Adrenal gland (tissue), 9 donors: ENCODE measurements at regions not wholly inside any gene's neighbourhood (a gene's known extent, or its start where the extent isn't known, plus 50 kb on each side); places are given as distances from the start of the nearest gene placed in this dataset.

ENCODE experiments used
- DNase-seq, 7 donors: peaks; one replicate each; pipeline ENCODE4 v3.0.0-alpha.2; 2019 to 2020
- H3K27ac ChIP-seq, 5 donors: fragments of 200-600 bp; sonication (generic) in 4 of 5; 1 replicate in 3 of 5; 2 replicates in 2 of 5; pipeline versions ENCODE4 v1.5.1 to v1.8.0; 2016 to 2020; ENCODE audit warnings: mild to moderate bottlenecking in 1 of 5
- H3K27me3 ChIP-seq: fragments of 200-600 bp; 2 replicates; pipeline ENCODE4 v1.8.0; 2021
- H3K36me3 ChIP-seq, 2 donors: fragments of 200-600 bp; replicated peaks in 1 of 2; 1 replicate in 1 of 2; 2 replicates in 1 of 2; pipeline versions ENCODE4 v1.5.1 to v1.8.0; 2018 to 2022
- H3K4me1 ChIP-seq, 2 donors: fragments of 200-600 bp; replicated peaks in 1 of 2; 1 replicate in 1 of 2; 2 replicates in 1 of 2; pipeline versions ENCODE4 v1.5.1 to v1.8.0; 2018 to 2021
- H3K4me3 ChIP-seq, 4 donors: fragments of 200-600 bp; sonication (generic) in 3 of 4; one replicate each; pipeline ENCODE4 v1.5.1; 2016 to 2018
- H3K9me3 ChIP-seq, 3 donors: fragments of 200-600 bp; sonication (generic) in 1 of 3; replicated peaks in 1 of 3; 1 replicate in 2 of 3; 2 replicates in 1 of 3; pipeline versions ENCODE4 v1.5.1 to v1.8.0; 2016 to 2021
- POLR2A ChIP-seq, 2 donors: fragments of 450-650 bp; IDR thresholded peaks; one replicate each; pipeline ENCODE4 v1.6.1; 2017; ENCODE audit warnings: antibody characterized with exemption in 2 of 2, mild to moderate bottlenecking in 2 of 2, moderate library complexity in 1 of 2
- WGBS, 4 donors: extraction: QIAGEN DNeasy Blood & Tissue Kit in 2 of 4; methylation state at CpG; one replicate each; pipeline versions ENCODE4 v1.1.5 to v1.1.7; 2013 to 2017; 5-methylcytosine and 5-hydroxymethylcytosine counted together
- intact Hi-C, 2 donors: fragments of 100-400 bp; cut with DNase I; formaldehyde crosslinking; loops; one replicate each; pipeline versions ENCODE4 v1.14.1 to v1.15.0; 2022 to 2023
- TF ChIP-seq, protein P1 (sequence below), 6 experiments: fragments of 450-650 bp in 4 of 6; fragments of 200-600 bp in 2 of 6; sonication (generic) in 1 of 6; IDR thresholded peaks; 1 replicate in 5 of 6; 2 replicates in 1 of 6; pipeline versions ENCODE4 v1.5.1 to v1.8.0; 2016 to 2021; ENCODE audit warnings: antibody characterized with exemption in 6 of 6, mild to moderate bottlenecking in 2 of 6, moderate library complexity in 1 of 6
- donor health status: healthy with polysubstance abuse.
- donor health status: Bipolar disorder and iron deficiency.
- donor health status: DM: yes; HTN: yes; CAD: no.
- donor health status: DM: no; HTN: no; CAD: no.
- donor health status: DM: no; HTN: no; CAD: no.

DNA sequence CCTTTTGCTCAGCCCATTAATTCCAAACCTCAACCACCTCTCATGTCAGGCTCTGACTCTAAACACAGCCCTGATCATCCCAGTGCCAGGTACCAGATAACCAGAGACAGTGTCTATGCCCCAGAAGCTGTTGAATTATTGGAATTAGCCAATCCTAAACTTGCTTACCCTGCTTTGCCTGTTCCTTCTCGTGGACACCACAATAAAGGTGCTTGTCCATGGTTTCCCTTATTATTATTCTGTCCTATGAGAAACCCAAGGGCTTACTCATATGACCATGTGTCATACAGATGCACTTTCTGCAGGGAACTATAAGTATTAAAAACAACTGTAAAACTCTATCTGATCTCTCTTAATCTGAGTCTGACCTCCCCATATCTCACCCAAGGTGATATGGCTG, 2193.8 kb upstream of the PIK3C3 start:
- H3K27ac ChIP-seq = no peak overlapping the region
- no peaks in the 10 kb centered on the region for H3K9me3 ChIP-seq
- no peaks in the 10 kb centered on the region for H3K4me1 ChIP-seq
- intact Hi-C loops = no loop called here
- TF ChIP-seq, protein P1, sequence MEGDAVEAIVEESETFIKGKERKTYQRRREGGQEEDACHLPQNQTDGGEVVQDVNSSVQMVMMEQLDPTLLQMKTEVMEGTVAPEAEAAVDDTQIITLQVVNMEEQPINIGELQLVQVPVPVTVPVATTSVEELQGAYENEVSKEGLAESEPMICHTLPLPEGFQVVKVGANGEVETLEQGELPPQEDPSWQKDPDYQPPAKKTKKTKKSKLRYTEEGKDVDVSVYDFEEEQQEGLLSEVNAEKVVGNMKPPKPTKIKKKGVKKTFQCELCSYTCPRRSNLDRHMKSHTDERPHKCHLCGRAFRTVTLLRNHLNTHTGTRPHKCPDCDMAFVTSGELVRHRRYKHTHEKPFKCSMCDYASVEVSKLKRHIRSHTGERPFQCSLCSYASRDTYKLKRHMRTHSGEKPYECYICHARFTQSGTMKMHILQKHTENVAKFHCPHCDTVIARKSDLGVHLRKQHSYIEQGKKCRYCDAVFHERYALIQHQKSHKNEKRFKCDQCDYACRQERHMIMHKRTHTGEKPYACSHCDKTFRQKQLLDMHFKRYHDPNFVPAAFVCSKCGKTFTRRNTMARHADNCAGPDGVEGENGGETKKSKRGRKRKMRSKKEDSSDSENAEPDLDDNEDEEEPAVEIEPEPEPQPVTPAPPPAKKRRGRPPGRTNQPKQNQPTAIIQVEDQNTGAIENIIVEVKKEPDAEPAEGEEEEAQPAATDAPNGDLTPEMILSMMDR (IDR thresholded peaks at IDR 0.05) = no peak
- TF ChIP-seq POLR2A (IDR thresholded peaks at IDR 0.05) = no peak
- no peak overlapping the region for H3K4me3 ChIP-seq
- DNase-seq = no peak
- no peaks in the 10 kb centered on the region for H3K36me3 ChIP-seq
- H3K27me3 ChIP-seq = no peaks in the 10 kb centered on the region
- WGBS, 4 donors = 61 to 78% (median 73%) methylated on average over 1 of the region's 1 CpG

DNA sequence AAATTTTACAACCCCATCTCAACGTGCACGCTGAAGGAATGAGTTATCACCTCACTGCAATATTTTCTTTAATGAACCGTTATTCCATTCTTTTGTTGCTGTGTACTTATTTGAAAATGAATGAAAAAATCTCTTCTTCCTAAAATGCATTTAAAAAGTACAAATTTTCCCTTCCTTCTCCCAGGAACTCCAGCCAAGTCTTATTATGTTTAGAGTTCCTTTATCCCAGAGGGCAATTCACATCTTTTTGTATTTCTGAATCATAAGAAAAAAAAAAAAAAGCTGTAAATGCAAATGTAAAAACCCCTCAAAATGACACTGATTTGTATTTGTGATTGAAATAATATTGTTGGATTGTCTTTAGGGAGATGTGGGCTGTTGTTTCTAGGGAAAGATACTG, 2194.3 kb upstream of the CELF4 start:
- DNase-seq = no peak
- Histone ChIP-seq H3K36me3 (no peaks in the 10 kb centered on the region), H3K9me3 (no peaks in the 10 kb centered on the region), H3K27me3 (no peaks in the 10 kb centered on the region), H3K4me3 (no peak overlapping the region), H3K4me1 (no peaks in the 10 kb centered on the region), H3K27ac (no peak overlapping the region)
- TF ChIP-seq, protein P1 (IDR thresholded peaks at IDR 0.05) = no peak
- no peak for TF ChIP-seq POLR2A (IDR thresholded peaks at IDR 0.05)
- WGBS, 4 donors = 56 to 59% (median 59%) methylated on average over 3 of the region's 3 CpGs
- intact Hi-C loops = no loop called here

DNA sequence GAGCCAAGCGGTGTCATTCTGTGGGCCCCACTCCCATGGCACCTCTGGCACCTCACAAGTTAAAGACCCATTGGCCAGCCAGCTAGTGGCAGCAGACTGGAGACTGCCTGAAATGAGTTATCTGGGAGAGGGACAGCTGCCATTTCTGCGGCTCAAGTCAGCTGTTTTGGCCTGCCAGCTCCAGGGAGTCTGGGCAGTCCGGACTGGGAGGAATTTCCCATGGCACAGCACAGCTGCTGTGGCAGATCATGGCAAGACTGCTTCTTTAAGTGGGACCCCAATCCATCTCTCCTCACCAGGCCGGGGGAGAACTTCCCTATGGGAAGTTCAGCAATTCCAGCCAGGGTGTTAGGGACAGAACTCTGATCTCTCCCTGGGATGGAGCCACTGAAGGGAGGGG, 2187.6 kb upstream of the CELF4 start:
- Histone ChIP-seq H3K36me3 (no peaks in the 10 kb centered on the region), H3K4me3 (no peak overlapping the region), H3K9me3 (no peaks in the 10 kb centered on the region), H3K27me3 (no peaks in the 10 kb centered on the region), H3K4me1 (no peaks in the 10 kb centered on the region), H3K27ac (no peak overlapping the region)
- TF ChIP-seq, protein P1 (IDR thresholded peaks at IDR 0.05) = no peak
- TF ChIP-seq POLR2A (IDR thresholded peaks at IDR 0.05) = no peak
- DNase-seq = no peak
- intact Hi-C loops = no loop called here
- 82 to 97% (median 95%) methylated on average over 3 to 4 of the region's 4 CpGs; no CpG with 5 or more reads in 1 of the 4 donors for WGBS, 4 donors

DNA sequence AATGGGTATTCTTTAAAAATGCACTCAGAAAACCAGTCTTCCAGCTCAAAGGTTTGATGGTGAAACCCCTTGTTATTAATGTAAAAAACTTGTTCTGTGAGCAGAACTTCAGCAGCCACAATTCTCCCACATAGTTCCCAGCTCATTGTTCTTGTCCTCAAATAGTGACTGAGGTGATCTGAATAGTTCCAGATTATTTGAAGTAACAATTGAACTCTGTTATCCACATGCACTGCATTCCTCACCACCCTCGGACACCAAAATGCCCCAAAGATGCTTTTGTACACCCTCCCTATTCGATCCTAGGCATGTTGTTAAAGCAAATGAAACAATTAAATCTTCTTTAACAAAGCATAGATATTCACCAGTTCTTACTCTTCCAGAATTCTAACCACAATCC, 2186.8 kb upstream of the CELF4 start:
- Histone ChIP-seq H3K27me3 (no peaks in the 10 kb centered on the region), H3K36me3 (no peaks in the 10 kb centered on the region), H3K4me3 (no peak overlapping the region), H3K9me3 (no peaks in the 10 kb centered on the region), H3K4me1 (no peaks in the 10 kb centered on the region), H3K27ac (no peak overlapping the region)
- no peak for DNase-seq
- TF ChIP-seq, protein P1 (IDR thresholded peaks at IDR 0.05) = no peak
- TF ChIP-seq POLR2A (IDR thresholded peaks at IDR 0.05) = no peak
- intact Hi-C loops = no loop called here
- WGBS, 4 donors = 38 to 53% (median 47%) methylated on average over 2 of the region's 2 CpGs
